Fibroblast of villous mesenchyme (primary cell): ENCODE measurements at regions not wholly inside any gene's neighbourhood (a gene's known extent, or its start where the extent isn't known, plus 50 kb on each side); places are given as distances from the start of the nearest gene placed in this dataset.

Experiments
- DNase-seq: peaks from one replicate; pipeline ENCODE4 v3.0.0-alpha.2; 2010; ENCODE audit warnings: low read depth
- H3K4me3 ChIP-seq: 2 replicates; pipeline ENCODE4 v1.5.1; 2011; ENCODE audit warnings: low read depth, mild to moderate bottlenecking, low read length
- TF ChIP-seq, protein P1 (sequence below): IDR thresholded peaks from 2 replicates; pipeline ENCODE4 v1.5.1; 2012; ENCODE audit warnings: low read depth, mild to moderate bottlenecking, low read length; ENCODE audit not compliant: insufficient read depth

DNA sequence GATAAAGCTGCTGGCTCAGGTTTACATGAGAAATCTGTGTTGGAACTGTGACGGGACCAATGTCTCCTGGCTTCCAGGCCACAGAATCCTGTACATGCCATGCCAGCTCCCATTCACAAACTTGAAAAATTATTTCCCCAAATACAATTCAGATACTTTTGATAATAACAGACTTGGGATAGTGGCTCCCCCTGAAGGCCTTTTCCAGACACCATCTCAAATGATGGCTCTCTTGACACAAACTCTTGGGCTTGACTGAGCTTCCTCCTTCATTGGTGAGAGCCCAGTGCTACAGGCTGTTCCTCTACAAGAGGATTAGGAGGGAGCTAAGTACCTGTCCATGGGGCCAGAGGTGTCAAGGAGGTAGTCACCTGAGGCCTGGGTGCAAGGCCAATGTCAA, 104.7 kb upstream of the PAX6 start:
- DNase-seq = no peak
- TF ChIP-seq, protein P1, sequence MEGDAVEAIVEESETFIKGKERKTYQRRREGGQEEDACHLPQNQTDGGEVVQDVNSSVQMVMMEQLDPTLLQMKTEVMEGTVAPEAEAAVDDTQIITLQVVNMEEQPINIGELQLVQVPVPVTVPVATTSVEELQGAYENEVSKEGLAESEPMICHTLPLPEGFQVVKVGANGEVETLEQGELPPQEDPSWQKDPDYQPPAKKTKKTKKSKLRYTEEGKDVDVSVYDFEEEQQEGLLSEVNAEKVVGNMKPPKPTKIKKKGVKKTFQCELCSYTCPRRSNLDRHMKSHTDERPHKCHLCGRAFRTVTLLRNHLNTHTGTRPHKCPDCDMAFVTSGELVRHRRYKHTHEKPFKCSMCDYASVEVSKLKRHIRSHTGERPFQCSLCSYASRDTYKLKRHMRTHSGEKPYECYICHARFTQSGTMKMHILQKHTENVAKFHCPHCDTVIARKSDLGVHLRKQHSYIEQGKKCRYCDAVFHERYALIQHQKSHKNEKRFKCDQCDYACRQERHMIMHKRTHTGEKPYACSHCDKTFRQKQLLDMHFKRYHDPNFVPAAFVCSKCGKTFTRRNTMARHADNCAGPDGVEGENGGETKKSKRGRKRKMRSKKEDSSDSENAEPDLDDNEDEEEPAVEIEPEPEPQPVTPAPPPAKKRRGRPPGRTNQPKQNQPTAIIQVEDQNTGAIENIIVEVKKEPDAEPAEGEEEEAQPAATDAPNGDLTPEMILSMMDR = no peak
- no peak overlapping the region for H3K4me3 ChIP-seq

GRCh38 chr11:31913985-31914384, 102.9 kb upstream of the PAX6 start:
- DNase-seq = no peak
- no peak overlapping the region for H3K4me3 ChIP-seq
- TF ChIP-seq, protein P1 = no peak

DNA sequence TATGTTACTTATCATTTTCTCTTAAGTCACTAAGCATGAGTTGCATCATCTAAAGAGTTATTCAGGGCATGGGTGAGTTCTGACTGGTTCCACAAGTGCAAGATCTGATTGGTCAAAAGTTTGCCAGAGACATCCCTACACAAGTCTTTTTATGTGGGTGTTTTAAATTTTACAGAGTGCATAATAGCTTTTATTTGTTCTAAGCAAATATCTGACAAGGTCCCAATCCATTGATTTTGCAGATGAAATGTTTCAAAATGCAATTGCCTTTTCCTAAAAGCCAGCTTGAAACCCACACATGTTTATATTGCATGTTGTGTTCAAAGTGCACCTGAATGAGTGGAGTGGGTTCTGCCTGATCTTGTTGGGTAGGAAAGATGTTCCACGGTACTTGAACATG, 101.7 kb upstream of the PAX6 start:
- no peak overlapping the region for H3K4me3 ChIP-seq
- DNase-seq = no peak
- TF ChIP-seq, protein P1 = no peak

- no peak overlapping the region for H3K4me3 ChIP-seq
- no peak for DNase-seq
- TF ChIP-seq, protein P1 = no peak
These were observed 99.9 kb upstream of the PAX6 start for GRCh38 chr11:31910950-31911576.

GRCh38 chr11:31903225-31904074, 92.3 kb upstream of the PAX6 start:
- DNase-seq = no peak
- no peak overlapping the region for H3K4me3 ChIP-seq
- TF ChIP-seq, protein P1 = no peak

GRCh38 chr11:31902706-31903105, 91.6 kb upstream of the PAX6 start:
- TF ChIP-seq, protein P1 = no peak
- no peak for DNase-seq
- H3K4me3 ChIP-seq = no peak overlapping the region
